HUES64 (cell line): ENCODE measurements at regions not wholly inside any gene's neighbourhood (a gene's known extent, or its start where the extent isn't known, plus 50 kb on each side); places are given as distances from the start of the nearest gene placed in this dataset.

Experiments used
- H3K27ac ChIP-seq: 2 replicates; pipeline ENCODE4 v1.7.0; 2013; ENCODE audit warnings: low read depth, low read length, inconsistent platforms
- H3K27me3 ChIP-seq: 2 replicates; pipeline ENCODE4 v1.6.1; 2013; ENCODE audit warnings: mild to moderate bottlenecking, low read length; ENCODE audit not compliant: insufficient read depth
- H3K36me3 ChIP-seq: 2 replicates; pipeline ENCODE4 v1.6.1; 2013; ENCODE audit warnings: mild to moderate bottlenecking, low read length; ENCODE audit not compliant: insufficient read depth
- H3K4me1 ChIP-seq: 2 replicates; pipeline ENCODE4 v1.6.1; 2013; ENCODE audit warnings: mild to moderate bottlenecking, low read length, moderate library complexity; ENCODE audit not compliant: insufficient read depth
- H3K4me3 ChIP-seq: 2 replicates; pipeline ENCODE4 v1.5.1; 2013; ENCODE audit warnings: mild to moderate bottlenecking, low read length, moderate library complexity
- H3K9ac ChIP-seq: 2 replicates; pipeline ENCODE4 v1.6.1; 2013; ENCODE audit warnings: mild to moderate bottlenecking, low read depth, low read length
- H3K9me3 ChIP-seq: 2 replicates; pipeline ENCODE4 v1.6.1; 2013; ENCODE audit warnings: low read depth, low read length; ENCODE audit not compliant: insufficient read depth
- WGBS: fragments of 150-250, 120-280 bp; methylation state at CpG from one replicate; pipeline ENCODE4 v1.1.7; 2013; ENCODE audit warnings: missing lambda C conversion rate; 5-methylcytosine and 5-hydroxymethylcytosine counted together

DNA sequence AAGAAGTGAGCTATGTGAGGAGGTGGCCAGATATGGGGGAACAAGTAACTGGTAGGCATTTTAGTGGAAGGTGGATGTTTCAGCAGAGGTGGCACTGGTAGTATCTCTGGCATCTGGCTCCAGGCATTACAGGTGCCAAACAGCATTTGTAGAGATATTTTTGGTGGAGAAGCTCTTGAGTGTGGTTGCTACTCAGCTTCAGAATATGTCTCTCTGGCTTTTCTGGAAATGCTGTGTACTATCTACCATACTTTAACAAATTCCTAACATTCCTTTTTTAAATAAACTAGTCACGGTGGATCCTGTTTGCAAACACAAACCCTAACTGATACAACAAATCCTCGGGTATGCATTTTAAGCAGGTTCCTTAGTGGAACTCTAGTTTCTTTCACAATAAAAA is 128.0 kb downstream of the BARX2 start:
- WGBS: 82% methylated on average over 2 of the region's 2 CpGs
- H3K4me1 ChIP-seq: no peaks in the 10 kb centered on the region
- no peak overlapping the region for H3K4me3 ChIP-seq
- H3K27ac ChIP-seq: no peak overlapping the region
- no peak overlapping the region for H3K9ac ChIP-seq
- no peaks in the 10 kb centered on the region for H3K27me3 ChIP-seq
- no peaks in the 10 kb centered on the region for H3K36me3 ChIP-seq
- no peaks in the 10 kb centered on the region for H3K9me3 ChIP-seq

DNA sequence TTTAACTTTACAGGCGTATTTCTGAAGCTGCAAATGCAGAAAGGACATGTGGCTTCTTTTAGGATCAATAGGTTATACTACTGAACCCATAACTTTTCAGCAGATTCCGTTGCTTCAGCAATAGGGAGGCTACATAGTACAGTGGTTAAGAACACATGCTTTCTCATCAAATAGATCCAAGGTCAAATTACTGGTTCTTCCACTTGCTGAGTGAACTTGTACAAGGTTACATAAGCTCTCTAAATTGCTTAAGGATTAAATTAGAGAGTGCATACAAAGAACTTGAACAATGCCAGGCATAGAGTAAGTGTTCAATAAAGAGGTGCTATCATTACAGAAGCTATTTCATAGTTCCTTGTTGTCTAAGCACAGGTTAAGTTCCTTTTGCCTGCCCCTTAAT is 129.6 kb downstream of the BARX2 start:
- H3K9me3 ChIP-seq: no peaks in the 10 kb centered on the region
- H3K36me3 ChIP-seq: no peaks in the 10 kb centered on the region
- WGBS: 88% methylated on average over 2 of the region's 2 CpGs
- H3K4me1 ChIP-seq: no peaks in the 10 kb centered on the region
- H3K9ac ChIP-seq: no peak overlapping the region
- H3K27ac ChIP-seq: no peak overlapping the region
- H3K4me3 ChIP-seq: no peak overlapping the region
- H3K27me3 ChIP-seq: no peaks in the 10 kb centered on the region

DNA sequence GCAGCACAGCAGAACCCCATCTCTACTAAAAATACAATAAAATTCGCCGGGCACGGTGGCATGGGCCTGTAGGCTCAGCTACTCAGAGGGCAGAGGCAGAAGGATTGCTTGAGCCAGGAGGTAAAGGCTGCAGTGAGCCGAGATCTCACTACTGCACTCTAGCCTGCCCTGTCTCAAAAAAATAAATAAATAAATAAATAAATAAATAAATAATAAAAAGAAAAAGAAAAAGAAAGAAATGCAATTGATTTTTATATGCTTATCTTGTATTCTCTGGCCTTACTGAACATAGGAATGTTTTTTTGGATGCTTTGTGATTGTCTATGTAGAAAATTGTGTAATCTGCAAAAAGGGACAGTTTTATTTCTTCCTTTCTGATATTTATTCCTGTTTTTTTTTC is 132.5 kb downstream of the BARX2 start:
- Histone ChIP-seq H3K27me3 (no peaks in the 10 kb centered on the region), H3K9ac (no peak overlapping the region)
- 94% methylated on average over 3 of the region's 4 CpGs for WGBS

DNA sequence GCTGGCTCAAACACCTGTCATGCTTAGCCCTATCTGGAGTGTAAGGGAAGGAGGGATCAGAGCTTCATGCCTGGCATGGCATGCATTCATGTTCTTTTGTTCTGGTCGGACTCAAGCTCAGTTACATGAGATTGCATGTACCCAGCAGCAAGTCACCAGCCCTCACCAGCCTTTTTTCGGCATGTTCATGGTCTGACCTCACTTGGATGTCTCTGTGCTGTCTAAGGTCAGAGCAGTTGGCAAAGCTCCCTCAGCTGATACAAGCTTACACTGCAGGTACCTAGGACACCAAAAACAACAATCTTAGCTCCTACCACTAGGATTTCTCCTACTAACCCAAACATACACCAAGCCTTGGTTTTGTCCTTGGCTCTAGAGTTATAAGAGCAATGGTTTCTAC is 152.6 kb downstream of the BARX2 start:
- Histone ChIP-seq H3K9ac (no peak overlapping the region), H3K27me3 (no peaks in the 10 kb centered on the region), H3K27ac (no peak overlapping the region), H3K4me1 (no peaks in the 10 kb centered on the region), H3K9me3 (no peaks in the 10 kb centered on the region), H3K4me3 (no peak overlapping the region), H3K36me3 (no peaks in the 10 kb centered on the region)
- 86% methylated on average over 2 of the region's 2 CpGs for WGBS

More for the DNA sequence above, 132.5 kb downstream of the BARX2 start:
- no peaks in the 10 kb centered on the region for H3K36me3 ChIP-seq
- H3K27ac ChIP-seq: no peak overlapping the region
- H3K4me3 ChIP-seq: no peak overlapping the region
- no peaks in the 10 kb centered on the region for H3K4me1 ChIP-seq
- H3K9me3 ChIP-seq: no peaks in the 10 kb centered on the region

DNA sequence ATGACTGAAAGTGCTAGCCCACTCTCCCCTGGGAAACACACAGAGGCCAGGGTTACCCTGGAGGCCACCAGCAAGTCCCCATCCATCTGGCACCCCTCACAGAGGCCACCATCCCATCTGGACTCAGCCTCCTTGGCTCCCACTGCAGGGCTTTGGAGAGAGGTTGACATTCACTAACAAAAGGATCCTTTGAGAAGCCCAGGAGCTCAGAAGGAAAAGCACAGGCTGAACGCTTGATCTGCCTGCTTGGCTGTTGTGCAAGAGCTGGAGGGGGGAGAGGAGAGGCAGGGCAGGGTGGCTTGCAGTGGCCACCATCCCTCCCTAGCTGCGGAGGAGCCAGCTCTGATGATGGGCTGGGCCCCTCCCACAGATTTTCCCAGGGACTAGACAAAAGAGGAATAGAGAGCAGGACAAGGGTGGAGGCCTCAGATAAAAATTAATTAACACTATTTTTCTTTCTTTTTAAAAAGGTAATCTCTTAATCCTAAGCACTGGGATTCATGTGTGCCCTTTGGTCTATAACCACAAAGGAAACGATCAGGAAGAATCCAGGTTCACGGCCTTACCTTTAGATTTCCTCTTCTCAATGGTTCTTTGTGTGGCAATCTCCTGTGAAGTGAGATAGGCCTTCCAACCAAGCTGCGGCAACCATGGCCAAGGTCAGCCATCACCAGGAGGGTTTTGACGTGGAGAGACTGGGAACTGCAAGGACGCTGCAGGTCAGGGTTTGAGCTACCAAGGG is 154.7 kb downstream of the BARX2 start:
- 83% methylated on average over 7 of the region's 7 CpGs for WGBS
- H3K4me3 ChIP-seq: no peak overlapping the region
- no peaks in the 10 kb centered on the region for H3K36me3 ChIP-seq
- peaks cover 8% of the 10 kb centered on the region; the same call in 1 of the 2 replicates for H3K9me3 ChIP-seq
- no peak overlapping the region for H3K27ac ChIP-seq
- H3K9ac ChIP-seq: no peak overlapping the region
- no peaks in the 10 kb centered on the region for H3K4me1 ChIP-seq
- H3K27me3 ChIP-seq: no peaks in the 10 kb centered on the region

DNA sequence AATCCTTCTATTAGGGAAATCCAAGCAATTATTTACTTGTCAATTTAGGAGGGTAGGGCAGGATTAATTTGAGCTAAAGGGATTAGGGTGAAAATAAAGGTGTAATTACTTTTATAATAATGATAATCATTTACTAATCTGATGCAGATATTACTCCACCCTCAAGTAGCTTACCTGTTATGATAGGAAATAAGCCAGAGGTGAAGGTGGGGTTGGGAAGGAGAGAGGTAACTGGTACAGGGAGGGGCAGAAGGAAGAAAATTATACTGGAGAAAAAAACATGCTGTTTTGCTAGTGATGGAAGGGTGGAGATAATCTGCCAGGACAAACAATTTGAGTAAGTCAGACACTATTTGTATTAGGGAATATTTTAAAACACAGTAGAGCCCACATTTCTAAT is 157.7 kb downstream of the BARX2 start:
- H3K27ac ChIP-seq: no peak overlapping the region
- no peaks in the 10 kb centered on the region for H3K4me1 ChIP-seq
- no peaks in the 10 kb centered on the region for H3K27me3 ChIP-seq

DNA sequence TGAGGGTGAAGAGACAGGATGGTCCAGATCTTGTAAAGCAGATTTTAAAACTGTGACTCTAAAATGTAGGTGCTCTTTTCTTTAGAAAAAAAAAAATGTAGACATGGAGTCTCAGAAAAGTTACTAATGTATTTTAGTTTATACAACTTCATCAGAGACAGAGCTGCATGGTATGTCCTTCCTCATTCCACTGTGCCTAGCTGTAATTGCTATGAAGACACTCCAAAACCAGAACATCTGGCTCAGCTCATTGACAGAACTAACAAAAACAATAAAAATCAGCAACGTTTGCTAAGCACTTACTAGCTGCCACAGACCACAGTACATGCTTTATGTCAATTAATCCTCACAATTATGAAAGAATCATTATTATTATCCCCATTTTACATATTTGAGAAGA is 160.7 kb downstream of the BARX2 start:
- Histone ChIP-seq H3K4me3 (no peak overlapping the region), H3K27me3 (no peaks in the 10 kb centered on the region), H3K9ac (no peak overlapping the region), H3K9me3 (peaks cover 40% of the 10 kb centered on the region), H3K27ac (no peak overlapping the region), H3K4me1 (no peaks in the 10 kb centered on the region), H3K36me3 (no peaks in the 10 kb centered on the region)
- WGBS: 80% methylated on average over 1 of the region's 1 CpG

More for the DNA sequence above, 157.7 kb downstream of the BARX2 start:
- Histone ChIP-seq H3K4me3 (no peak overlapping the region), H3K9ac (no peak overlapping the region), H3K36me3 (no peaks in the 10 kb centered on the region), H3K9me3 (peaks cover 26% of the 10 kb centered on the region)

DNA sequence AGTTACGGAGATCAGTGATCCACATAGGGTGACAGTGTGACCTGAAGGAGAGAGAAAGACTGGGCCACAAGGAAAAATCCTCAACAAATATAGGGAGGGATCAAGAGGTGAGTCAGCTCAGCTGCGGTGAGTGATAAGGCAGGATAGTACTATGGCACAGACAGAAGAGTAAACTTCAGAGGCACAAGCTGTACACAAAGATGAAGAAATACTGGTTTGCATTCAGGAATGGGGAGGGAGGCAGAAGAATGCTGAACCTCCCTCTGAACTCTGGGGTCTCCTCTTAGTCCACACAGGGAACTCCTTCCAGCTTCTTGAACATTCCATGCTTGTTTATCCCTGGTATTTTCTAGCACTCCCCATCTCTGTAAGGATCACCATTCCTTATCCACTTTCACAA is 162.7 kb downstream of the BARX2 start:
- no peaks in the 10 kb centered on the region for H3K27me3 ChIP-seq
- WGBS: 98% methylated on average over 2 of the region's 2 CpGs
- H3K9ac ChIP-seq: no peak overlapping the region
- no peak overlapping the region for H3K27ac ChIP-seq
- peaks cover 48% of the 10 kb centered on the region for H3K9me3 ChIP-seq
- H3K4me3 ChIP-seq: no peak overlapping the region
- no peaks in the 10 kb centered on the region for H3K36me3 ChIP-seq
- H3K4me1 ChIP-seq: no peaks in the 10 kb centered on the region

DNA sequence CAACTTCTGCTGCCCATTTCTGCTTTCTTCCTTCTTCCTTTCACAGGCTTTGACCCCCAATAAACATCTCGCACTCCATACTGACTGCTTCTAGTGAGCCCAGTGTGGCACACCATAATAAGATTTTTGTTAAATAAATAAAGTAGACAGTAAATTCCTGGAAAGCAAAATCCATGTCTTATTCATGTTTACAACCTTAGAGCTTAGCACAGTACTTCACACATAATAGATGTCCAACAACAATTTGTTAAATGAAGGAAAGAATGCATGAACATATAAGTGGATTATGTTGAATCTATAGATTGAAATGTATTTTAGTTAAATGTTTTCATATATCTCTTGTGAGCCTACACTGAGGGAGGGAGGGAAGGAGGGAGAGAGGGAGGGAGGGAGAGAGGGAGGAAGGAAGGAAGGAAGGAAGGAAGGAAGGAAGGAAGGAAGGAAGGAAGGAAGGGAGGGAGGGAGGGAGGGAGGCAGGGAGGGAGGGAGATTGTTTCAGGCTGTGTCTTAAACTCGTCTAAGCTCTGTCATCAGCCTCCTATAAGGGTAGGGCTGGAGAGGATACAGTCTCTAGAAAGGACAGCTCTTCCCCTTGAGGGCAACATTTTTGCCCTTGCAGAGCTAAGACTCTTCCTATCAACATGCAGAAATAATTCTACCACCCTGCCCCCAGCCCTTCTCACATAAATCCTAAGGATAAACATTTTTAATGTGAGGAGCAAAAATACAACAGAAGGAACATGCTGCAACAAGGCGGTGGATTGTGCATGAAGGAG is 168.1 kb downstream of the BARX2 start:
- H3K27ac ChIP-seq: no peak overlapping the region
- H3K4me1 ChIP-seq: no peaks in the 10 kb centered on the region
- 77% methylated on average over 3 of the region's 3 CpGs for WGBS

DNA sequence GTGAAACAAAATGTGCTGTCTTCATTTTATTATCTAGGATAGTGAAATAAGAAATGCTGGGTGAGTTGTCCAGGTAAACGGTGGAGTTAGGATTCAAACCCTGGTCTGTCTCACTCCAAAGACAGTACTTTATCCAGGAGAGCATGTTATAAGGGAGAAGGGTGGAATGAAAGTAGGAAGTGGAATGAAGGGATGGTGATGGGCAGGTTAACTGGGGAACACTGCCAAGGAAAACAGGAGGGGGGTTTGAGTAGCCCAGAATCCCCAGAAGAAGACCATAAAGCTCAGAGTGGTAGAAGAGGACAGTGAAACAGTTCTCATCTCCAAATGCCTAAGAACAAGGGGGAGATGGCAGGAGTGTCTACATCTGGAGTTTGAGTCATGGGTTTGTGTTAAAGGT is 169.0 kb downstream of the BARX2 start:
- peaks cover 22% of the 10 kb centered on the region for H3K9me3 ChIP-seq
- no peaks in the 10 kb centered on the region for H3K4me1 ChIP-seq
- no peak overlapping the region for H3K4me3 ChIP-seq
- no peak overlapping the region for H3K9ac ChIP-seq
- no peaks in the 10 kb centered on the region for H3K27me3 ChIP-seq
- no peaks in the 10 kb centered on the region for H3K36me3 ChIP-seq
- no peak overlapping the region for H3K27ac ChIP-seq
- WGBS: 88% methylated on average over 1 of the region's 1 CpG

More for the DNA sequence above, 168.1 kb downstream of the BARX2 start:
- Histone ChIP-seq H3K36me3 (no peaks in the 10 kb centered on the region), H3K9ac (no peak overlapping the region), H3K4me3 (no peak overlapping the region), H3K27me3 (no peaks in the 10 kb centered on the region), H3K9me3 (peaks cover 21% of the 10 kb centered on the region)

DNA sequence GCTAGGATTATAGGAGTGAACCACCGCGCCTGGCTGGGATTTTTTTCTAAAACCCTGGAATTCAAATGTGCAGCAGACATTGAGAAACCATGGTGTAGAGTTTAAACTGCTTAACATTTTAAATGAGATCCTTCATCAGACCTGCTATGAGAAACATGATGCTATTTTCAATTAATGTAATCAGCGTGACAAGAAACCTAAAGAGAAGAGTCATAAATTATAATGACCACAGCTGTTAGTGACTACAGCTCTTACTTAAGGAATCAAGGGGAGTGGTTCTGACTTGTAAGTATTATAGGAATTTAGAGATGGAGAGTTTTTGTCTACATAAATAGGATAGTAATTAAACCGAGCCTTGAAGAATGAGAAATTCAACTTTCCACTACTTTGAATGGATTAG is 170.6 kb downstream of the BARX2 start:
- Histone ChIP-seq H3K4me1 (no peaks in the 10 kb centered on the region), H3K27ac (no peak overlapping the region)
- WGBS: 92% methylated on average over 4 of the region's 4 CpGs

More for the DNA sequence above, 170.6 kb downstream of the BARX2 start:
- Histone ChIP-seq H3K27me3 (no peaks in the 10 kb centered on the region), H3K36me3 (no peaks in the 10 kb centered on the region), H3K9ac (no peak overlapping the region), H3K9me3 (peaks cover 29% of the 10 kb centered on the region), H3K4me3 (no peak overlapping the region)
